ENCODE measurements at regions not wholly inside any gene's neighbourhood (a gene's known extent, or its start where the extent isn't known, plus 50 kb on each side); places are given as distances from the start of the nearest gene placed in this dataset.

- DNase-seq = no peak
Measured at GRCh38 chr6:139569566-139569965, 195.1 kb upstream of the CITED2 start.

- DNase-seq = no peak
Measured at GRCh38 chr6:139568956-139569538, 194.6 kb upstream of the CITED2 start.

DNA sequence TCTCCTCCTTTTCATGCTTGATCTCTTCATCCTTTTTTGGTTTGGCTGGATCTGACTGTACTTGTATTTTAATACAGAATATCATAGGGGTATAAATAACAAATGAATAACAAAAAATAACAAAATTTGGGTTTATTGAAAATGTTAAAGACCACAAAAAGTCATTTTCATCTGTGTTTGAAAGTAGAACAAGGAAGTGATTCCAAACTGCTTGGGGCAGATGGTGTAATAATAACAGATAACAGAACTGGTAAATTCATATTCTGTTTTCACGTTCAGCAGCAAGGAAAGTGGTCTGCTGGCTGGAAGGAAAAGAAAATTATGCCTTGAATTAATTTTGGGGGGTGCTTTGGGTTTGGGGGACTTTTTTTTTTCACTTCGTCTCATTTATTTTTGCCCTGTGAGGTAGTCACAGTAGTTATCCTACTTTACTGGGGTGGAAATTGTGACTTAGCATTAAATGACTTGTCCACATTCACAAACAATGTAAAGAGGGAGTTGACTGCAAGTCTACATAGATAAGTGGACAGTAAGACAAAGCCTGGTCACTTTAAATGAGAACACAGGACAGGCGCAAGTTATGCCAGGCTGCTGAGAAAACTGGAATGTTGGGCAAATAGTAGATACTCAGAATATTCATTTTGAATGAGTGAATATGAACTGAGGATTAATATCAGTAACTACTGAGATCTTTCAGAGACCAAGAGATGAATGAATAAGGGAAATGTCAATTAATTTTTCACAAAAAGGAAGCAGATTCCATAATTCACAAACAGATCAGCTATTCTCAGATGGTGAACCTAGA lies 193.9 kb upstream of the CITED2 start:
- DNase-seq = no peak

DNA sequence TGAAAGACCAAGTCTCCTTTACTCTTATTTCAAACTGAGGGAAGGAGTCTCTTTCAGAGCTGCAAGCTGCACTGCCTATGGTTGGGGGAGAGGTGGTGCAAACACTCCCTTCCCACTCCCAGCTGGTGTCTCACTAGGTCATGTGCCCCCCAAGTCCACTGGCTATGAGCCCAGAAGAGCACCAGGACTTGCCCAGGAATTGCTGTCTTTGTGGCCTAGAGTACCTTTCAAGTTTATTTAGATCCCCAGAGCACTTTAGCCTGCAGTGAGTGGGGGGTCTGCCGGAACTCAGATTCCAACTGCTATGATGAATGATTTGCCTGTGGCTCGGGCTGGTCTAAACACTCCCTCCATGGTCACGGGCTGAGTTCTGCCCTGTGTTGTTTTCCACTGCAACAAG lies 192.6 kb upstream of the CITED2 start:
- DNase-seq = peak; percentile 35

GRCh38 chr6:139565591-139565990 lies 191.1 kb upstream of the CITED2 start:
- no peak for DNase-seq

DNA sequence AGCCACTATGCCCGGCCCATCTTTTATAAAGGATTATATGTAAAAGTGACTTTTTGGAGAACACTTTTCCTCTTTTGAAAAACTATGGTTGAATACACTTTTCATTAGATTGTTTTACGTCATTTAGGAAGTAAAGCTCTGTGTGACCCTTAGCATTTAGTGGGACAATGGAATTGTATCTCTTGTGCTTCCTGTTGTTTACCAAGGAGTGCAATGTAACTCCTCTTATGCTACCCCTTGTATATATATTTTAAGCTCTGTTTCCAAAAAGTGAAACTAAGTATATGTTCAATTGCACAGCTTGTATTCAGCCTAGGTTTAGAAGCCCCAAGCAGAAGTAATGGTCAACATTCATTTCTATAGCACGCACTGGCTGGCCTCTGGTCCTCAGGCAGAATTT lies 183.1 kb upstream of the CITED2 start:
- DNase-seq = no peak

- no peak for DNase-seq
Measured at GRCh38 chr6:139556532-139556931, 182.1 kb upstream of the CITED2 start.

GRCh38 chr6:139553916-139554315 lies 179.5 kb upstream of the CITED2 start:
- no peak for DNase-seq

DNA sequence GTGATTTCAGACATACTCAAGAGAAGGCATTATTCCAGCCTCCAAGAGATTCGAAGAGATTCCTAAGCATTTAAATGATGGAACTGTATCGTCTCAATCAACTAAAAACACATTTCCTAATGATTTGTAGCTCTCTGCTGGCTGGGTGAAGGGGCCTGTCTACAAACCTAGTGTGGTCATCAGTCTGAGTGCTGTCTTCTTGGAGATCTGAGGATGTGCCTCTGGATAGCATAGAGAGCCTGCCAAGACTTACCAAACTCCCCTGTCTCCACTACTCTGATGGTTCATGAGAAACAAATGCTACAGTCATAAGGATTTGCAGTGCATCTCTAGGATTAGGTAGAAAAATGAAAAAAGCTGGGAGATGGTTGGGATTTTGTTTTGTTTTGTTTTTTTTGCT lies 176.9 kb upstream of the CITED2 start:
- no peak for DNase-seq

GRCh38 chr6:139550361-139550760 lies 175.9 kb upstream of the CITED2 start:
- DNase-seq = no peak

- no peak for DNase-seq
Measured at GRCh38 chr6:139549561-139550070, 175.2 kb upstream of the CITED2 start.

GRCh38 chr6:139547804-139548203 lies 173.4 kb upstream of the CITED2 start:
- no peak for DNase-seq

- DNase-seq = no peak
Measured at GRCh38 chr6:139547122-139547776, 172.8 kb upstream of the CITED2 start.

GRCh38 chr6:139546106-139546472 lies 171.6 kb upstream of the CITED2 start:
- DNase-seq = no peak

DNA sequence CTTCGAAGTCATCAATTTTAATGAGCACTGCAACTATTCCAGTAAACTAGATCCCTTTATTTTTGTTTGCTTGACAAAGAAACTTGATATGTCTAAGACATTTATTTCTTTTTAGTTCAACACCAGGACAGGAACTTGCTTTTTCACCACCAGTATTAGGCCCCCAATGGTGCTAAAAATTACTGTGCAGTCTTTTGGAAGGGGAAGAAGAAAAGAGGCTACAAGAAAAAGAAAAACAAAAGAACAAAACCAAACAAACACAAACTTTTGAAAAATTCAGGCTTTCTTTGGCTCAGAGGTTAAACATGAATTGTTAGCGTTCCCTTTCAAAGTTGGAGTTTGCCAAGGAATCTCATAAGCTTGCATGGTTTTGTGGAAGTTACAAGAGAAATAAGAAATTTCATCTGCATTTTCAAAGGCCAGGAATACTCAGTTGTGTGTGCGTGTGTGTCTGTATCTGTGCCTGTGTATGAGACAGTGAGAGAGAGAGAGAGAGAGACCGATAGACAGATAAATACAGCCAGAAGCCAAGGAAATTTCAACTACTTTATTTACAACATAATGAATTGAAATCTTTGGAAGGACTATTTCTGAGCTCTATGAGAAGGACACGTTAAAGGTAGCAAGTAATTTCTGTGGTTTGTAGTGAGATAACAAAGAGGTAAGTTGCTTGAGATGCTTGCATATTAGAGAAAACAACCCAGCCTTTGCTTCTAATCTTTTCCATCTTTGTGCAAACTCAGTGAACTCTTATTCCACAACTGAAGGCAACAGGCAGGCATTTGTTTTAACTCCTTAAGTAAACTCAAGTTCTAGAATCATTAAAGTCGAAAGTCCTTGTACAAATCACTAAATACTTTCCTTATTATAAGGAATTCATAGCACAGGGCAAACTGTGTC lies 171.0 kb upstream of the CITED2 start:
- DNase-seq = no peak

GRCh38 chr6:139544701-139545057 lies 170.2 kb upstream of the CITED2 start:
- peak; percentile 39 for DNase-seq

- DNase-seq = no peak
Measured at GRCh38 chr6:139542351-139542750, 167.9 kb upstream of the CITED2 start.

DNA sequence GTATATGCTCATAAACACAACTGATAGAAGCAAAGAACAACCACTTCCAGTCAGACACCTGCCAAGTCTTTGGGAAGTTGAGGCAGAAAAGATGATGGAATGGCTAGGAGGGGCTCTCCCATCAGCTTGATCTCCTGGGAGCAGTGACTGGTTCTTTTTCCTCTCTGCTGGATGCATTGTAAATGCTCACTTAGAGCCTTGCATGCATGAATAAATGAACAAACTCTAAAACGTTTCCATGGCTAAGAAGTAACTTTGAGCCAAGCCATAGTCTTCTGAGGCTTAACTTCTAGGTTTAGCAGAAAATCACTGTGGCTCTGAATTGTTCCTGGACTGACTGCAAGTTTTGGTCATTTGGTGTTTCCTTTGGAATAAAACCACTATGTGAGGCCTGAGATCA lies 166.4 kb upstream of the CITED2 start:
- DNase-seq = no peak

DNA sequence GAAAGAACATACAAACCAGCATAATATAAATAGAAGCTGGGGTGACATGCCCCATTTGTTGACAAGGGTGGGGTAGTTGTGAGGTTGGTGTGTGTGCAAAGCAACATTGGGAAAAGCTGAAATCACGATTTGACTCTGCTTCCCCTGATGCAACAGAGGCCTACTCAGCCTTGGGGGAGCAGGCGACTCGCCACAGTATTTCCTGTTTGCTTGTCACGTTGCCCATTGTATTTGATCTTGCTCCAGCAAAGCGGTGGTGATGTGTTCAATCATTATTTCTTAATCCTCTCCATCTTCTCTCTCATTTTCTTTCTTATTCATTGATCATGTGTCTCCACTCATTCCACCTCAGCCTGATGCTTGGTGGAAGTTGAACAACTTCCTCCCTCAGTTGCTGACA lies 165.8 kb upstream of the CITED2 start:
- no peak for DNase-seq

- no peak for DNase-seq
Measured at GRCh38 chr6:139539852-139540251, 165.4 kb upstream of the CITED2 start.

- DNase-seq = no peak
Measured at GRCh38 chr6:139538366-139538765, 163.9 kb upstream of the CITED2 start.

- no peak for DNase-seq
Measured at GRCh38 chr6:139536751-139537617, 162.5 kb upstream of the CITED2 start.

All from RPMI8226 (cell line).